BJ (cell line): ENCODE measurements at regions not wholly inside any gene's neighbourhood (a gene's known extent, or its start where the extent isn't known, plus 50 kb on each side); places are given as distances from the start of the nearest gene placed in this dataset.

ENCODE experiments used
- CTCF ChIA-PET: fragments of 350-600 bp; formaldehyde crosslinking; extraction: SDS; loops from one replicate; lab custom pipeline; 2021; ENCODE audit warnings: antibody characterized with exemption, inconsistent platforms; lab: Yijun Ruan, JAX
- POLR2A ChIA-PET: fragments of 300-600 bp; sonication (Branson Sonifier 250); formaldehyde crosslinking; extraction: SDS; loops from one replicate; lab custom pipeline; 2021; ENCODE audit warnings: antibody characterized with exemption; lab: Charles Lee
- DNase-seq: peaks from one replicate; pipeline ENCODE4 v3.0.0-alpha.2; 2011; ENCODE audit warnings: low read depth
- H3K27me3 ChIP-seq: 2 replicates; pipeline ENCODE4 v1.6.0; 2011; ENCODE audit warnings: low read length; ENCODE audit not compliant: control insufficient read depth, insufficient read depth
- H3K36me3 ChIP-seq: 2 replicates; pipeline ENCODE4 v1.5.1; 2011; ENCODE audit warnings: low read length; ENCODE audit not compliant: control insufficient read depth, insufficient read depth
- H3K4me3 ChIP-seq: 2 replicates; pipeline ENCODE4 v1.5.1; 2011; ENCODE audit warnings: low read depth, mild to moderate bottlenecking, control low read depth, low read length
- CTCF ChIP-seq: IDR thresholded peaks from 2 replicates; pipeline ENCODE4 v1.5.1; 2011; ENCODE audit warnings: low read depth, mild to moderate bottlenecking, control low read depth, inconsistent platforms, low read length, moderate library complexity; ENCODE audit not compliant: insufficient read depth

- CTCF ChIA-PET, result no interaction called here
Measured at GRCh38 chr4:27574743-27575142, 714.1 kb downstream of the STIM2 start.

GRCh38 chr4:27577951-27578350 lies 717.3 kb downstream of the STIM2 start:
- DNase-seq, result no peak
- no peak overlapping the region for H3K4me3 ChIP-seq
- H3K27me3 ChIP-seq, result no peaks in the 10 kb centered on the region
- H3K36me3 ChIP-seq, result no peaks in the 10 kb centered on the region
- no peak for TF ChIP-seq CTCF
- ChIA-PET CTCF (no interaction called here), POLR2A (no interaction called here)

More at GRCh38 chr4:27574743-27575142, 714.1 kb downstream of the STIM2 start:
- TF ChIP-seq CTCF, result no peak
- Histone ChIP-seq H3K4me3 (no peak overlapping the region), H3K27me3 (no peaks in the 10 kb centered on the region), H3K36me3 (no peaks in the 10 kb centered on the region)
- DNase-seq, result no peak
- POLR2A ChIA-PET, result no interaction called here

DNA sequence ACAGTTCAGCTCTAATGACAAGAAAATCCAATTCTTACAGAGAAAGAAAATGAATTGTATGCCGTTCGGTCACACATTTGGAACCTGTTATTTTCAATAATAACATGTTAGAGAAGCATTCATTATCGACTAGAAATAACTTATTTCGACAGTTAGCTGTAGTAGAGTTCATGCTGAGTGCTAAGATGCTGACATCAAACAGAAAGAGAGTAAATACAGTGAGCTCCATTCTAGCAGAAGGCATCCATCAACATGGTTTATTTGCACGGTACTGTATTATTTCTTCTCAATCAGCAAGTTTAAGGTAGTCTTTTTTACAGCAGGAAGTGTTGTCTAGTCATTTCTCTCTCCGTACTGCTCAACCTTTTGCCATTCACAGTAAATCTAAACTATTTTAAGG lies 732.1 kb downstream of the STIM2 start:
- POLR2A ChIA-PET, result no interaction called here
- Histone ChIP-seq H3K27me3 (no peaks in the 10 kb centered on the region), H3K36me3 (no peaks in the 10 kb centered on the region), H3K4me3 (no peak overlapping the region)
- DNase-seq, result no peak
- CTCF ChIA-PET, result interaction anchor here (0.8 kb wide), 1 partner anchor 107 kb away, joined by 3 read pairs; no protein-coding TSS in a partner anchor
- TF ChIP-seq CTCF, result no peak

DNA sequence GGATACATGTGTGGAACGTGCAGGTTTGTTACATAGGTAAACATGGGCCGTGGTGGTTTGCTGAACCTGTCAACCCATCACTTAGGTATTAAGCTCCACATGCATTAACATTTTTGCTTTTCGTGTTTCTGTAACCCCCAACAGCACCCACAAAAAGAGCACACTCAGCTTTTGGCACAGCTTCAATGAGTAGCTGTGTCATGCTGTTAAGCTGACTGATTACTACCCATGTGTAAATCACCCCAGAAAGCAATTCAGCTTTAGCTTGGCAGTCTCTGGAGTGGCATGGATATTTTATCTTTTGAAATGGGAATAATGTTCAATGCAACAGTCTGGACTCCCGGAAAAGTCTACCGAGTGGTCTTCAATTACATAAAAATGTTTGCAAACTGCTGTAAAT lies 734.3 kb downstream of the STIM2 start:
- ChIA-PET CTCF (no interaction called here), POLR2A (no interaction called here)
- no peaks in the 10 kb centered on the region for H3K36me3 ChIP-seq
- no peaks in the 10 kb centered on the region for H3K27me3 ChIP-seq
- no peak overlapping the region for H3K4me3 ChIP-seq
- DNase-seq, result no peak
- TF ChIP-seq CTCF, result no peak

DNA sequence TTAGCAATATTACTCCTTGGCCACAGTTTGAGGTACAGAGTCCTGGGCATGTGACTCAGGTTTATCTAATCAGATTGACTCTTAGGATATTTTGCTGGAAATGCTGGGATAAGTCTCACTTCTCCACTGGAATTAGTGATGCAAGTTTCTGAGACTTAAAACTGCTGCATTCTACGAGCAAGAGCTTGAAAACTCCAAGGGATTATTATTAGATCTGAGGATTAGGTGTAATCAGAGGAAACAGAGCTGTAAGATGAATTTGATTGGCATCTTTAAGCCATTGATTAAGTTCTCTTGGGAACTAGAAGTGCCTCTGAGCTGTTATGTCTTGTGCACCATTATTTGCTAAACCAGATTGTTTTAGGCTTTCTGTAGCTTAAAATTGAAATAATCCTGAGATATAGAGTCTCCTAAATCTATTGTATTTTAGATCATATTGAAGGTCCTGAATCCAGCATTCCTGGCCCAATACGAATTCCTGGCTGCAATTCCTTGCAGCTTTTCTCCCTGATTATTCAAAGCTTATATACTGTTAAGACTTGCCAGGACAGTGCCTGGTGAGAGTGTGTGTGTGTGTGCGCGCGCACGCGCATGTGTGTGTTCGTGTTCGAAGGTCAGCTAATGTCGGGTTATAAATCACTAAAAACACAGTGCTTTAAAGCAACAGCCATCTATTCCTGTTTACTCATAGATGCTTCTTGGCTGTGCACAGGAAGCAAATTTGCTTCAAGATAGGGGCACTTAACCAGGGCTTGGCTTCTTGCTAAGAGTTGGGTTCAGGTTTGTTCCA lies 735.1 kb downstream of the STIM2 start:
- Histone ChIP-seq H3K4me3 (no peak overlapping the region), H3K27me3 (no peaks in the 10 kb centered on the region), H3K36me3 (no peaks in the 10 kb centered on the region)
- no peak for TF ChIP-seq CTCF
- POLR2A ChIA-PET, result no interaction called here
- DNase-seq, result no peak
- CTCF ChIA-PET, result no interaction called here
